IMR-90 (cell line): ENCODE measurements at regions not wholly inside any gene's neighbourhood (a gene's known extent, or its start where the extent isn't known, plus 50 kb on each side); places are given as distances from the start of the nearest gene placed in this dataset.

Experiments
- ATAC-seq: fragments of 200-7000 bp; cut with Tn5 transposase; 2 replicates; pipeline ENCODE4 v1.9.1; 2020; ENCODE audit warnings: low read depth, mild to moderate bottlenecking, moderate library complexity
- BruUV-seq: library from RNA; stranded (reverse); fragments of 400-500 nt; replicated peaks from 2 replicates; lab custom pipeline; 2021; lab: Mats Ljungman, UMichigan
- CTCF ChIA-PET: fragments of 300-600 bp; formaldehyde crosslinking; extraction: SDS; loops from one replicate; lab custom pipeline; 2021; ENCODE audit warnings: antibody characterized with exemption; lab: Yijun Ruan, JAX
- POLR2A ChIA-PET: fragments of 300-600 bp; sonication (Branson Sonifier 250); formaldehyde crosslinking; loops from one replicate; lab custom pipeline; 2022; ENCODE audit warnings: antibody characterized with exemption; ENCODE audit not compliant: unreplicated experiment; lab: Charles Lee
- DNase-seq: peaks from one replicate; pipeline ENCODE4 v3.0.0; 2013
- H2AFZ ChIP-seq: replicated peaks from 2 replicates; pipeline ENCODE3; 2013; ENCODE audit warnings: low read length, mild to moderate bottlenecking; ENCODE audit not compliant: poor library complexity
- H2AK5ac ChIP-seq: 2 replicates; pipeline ENCODE4 v1.6.1; 2013; ENCODE audit warnings: low read depth, low read length, inconsistent platforms
- H2AK9ac ChIP-seq: replicated peaks from 2 replicates; pipeline ENCODE3; 2013; ENCODE audit warnings: mild to moderate bottlenecking, low read depth, low read length, moderate library complexity; ENCODE audit not compliant: poor library complexity
- H2BK120ac ChIP-seq: 2 replicates; pipeline ENCODE4 v1.6.1; 2013; ENCODE audit warnings: low read depth, low read length, inconsistent platforms
- H2BK15ac ChIP-seq: 3 replicates; pipeline ENCODE4 v1.6.1; 2013; ENCODE audit warnings: low read depth, low read length, inconsistent platforms
- H2BK20ac ChIP-seq: 2 replicates; pipeline ENCODE4 v1.6.1; 2013; ENCODE audit warnings: low read depth, mild to moderate bottlenecking, inconsistent platforms, low read length, moderate library complexity
- H2BK5ac ChIP-seq: 2 replicates; pipeline ENCODE4 v1.6.1; 2013; ENCODE audit warnings: mild to moderate bottlenecking, low read depth, low read length, inconsistent platforms; ENCODE audit not compliant: poor library complexity, severe bottlenecking
- H3K14ac ChIP-seq: replicated peaks from 2 replicates; pipeline ENCODE4 v1.6.1; 2013; ENCODE audit warnings: low read depth, low read length, inconsistent platforms
- H3K18ac ChIP-seq: 2 replicates; pipeline ENCODE4 v1.6.1; 2013; ENCODE audit warnings: low read depth, low read length, control low read depth
- H3K23ac ChIP-seq: 2 replicates; pipeline ENCODE4 v1.6.1; 2013; ENCODE audit warnings: low read depth, low read length, inconsistent platforms
- H3K27ac ChIP-seq: 2 replicates; pipeline ENCODE4 v1.5.1; 2013; ENCODE audit warnings: mild to moderate bottlenecking, control low read depth, low read length; ENCODE audit not compliant: insufficient read depth
- H3K27me3 ChIP-seq: 2 replicates; pipeline ENCODE4 v1.6.1; 2013; ENCODE audit warnings: low read length; ENCODE audit not compliant: control insufficient read depth, insufficient read depth
- H3K36me3 ChIP-seq: 2 replicates; pipeline ENCODE4 v1.6.1; 2013; ENCODE audit warnings: low read length, mixed read lengths; ENCODE audit not compliant: control insufficient read depth, insufficient read depth
- H3K4ac ChIP-seq: 2 replicates; pipeline ENCODE4 v1.6.1; 2013; ENCODE audit warnings: low read depth, low read length, inconsistent platforms
- H3K4me1 ChIP-seq: 2 replicates; pipeline ENCODE4 v1.6.1; 2013; ENCODE audit warnings: low read length, mixed read lengths; ENCODE audit not compliant: control insufficient read depth, insufficient read depth
- H3K4me2 ChIP-seq: 2 replicates; pipeline ENCODE4 v1.6.1; 2013; ENCODE audit warnings: low read depth, mild to moderate bottlenecking, control low read depth, low read length, moderate library complexity
- H3K4me3 ChIP-seq: 2 replicates; pipeline ENCODE4 v1.5.1; 2013; ENCODE audit warnings: low read depth, mild to moderate bottlenecking, control low read depth, low read length, moderate library complexity; ENCODE audit not compliant: insufficient read depth
- H3K56ac ChIP-seq: 2 replicates; pipeline ENCODE4 v1.6.1; 2013; ENCODE audit warnings: low read length, inconsistent platforms; ENCODE audit not compliant: insufficient read depth; ENCODE audit errors: extremely low read depth
- H3K79me1 ChIP-seq, 2 experiments: 2 replicates each; pipeline ENCODE4 v1.6.1; 2013; ENCODE audit warnings: low read length in 2 of 2, inconsistent platforms in 1 of 2, low read depth in 1 of 2
- H3K9ac ChIP-seq: 2 replicates; pipeline ENCODE4 v1.6.1; 2013; ENCODE audit warnings: low read depth, low read length, control low read depth
- H3K9me1 ChIP-seq: 2 replicates; pipeline ENCODE4 v1.6.1; 2013; ENCODE audit warnings: low read length, inconsistent platforms; ENCODE audit not compliant: insufficient read depth
- H3K9me3 ChIP-seq: 2 replicates; pipeline ENCODE4 v1.6.1; 2013; ENCODE audit warnings: low read length; ENCODE audit not compliant: control insufficient read depth, insufficient read depth
- H4K20me1 ChIP-seq: 2 replicates; pipeline ENCODE4 v1.6.1; 2013; ENCODE audit warnings: low read length, inconsistent platforms; ENCODE audit not compliant: insufficient read depth
- H4K5ac ChIP-seq: 2 replicates; pipeline ENCODE4 v1.6.1; 2013; ENCODE audit warnings: mild to moderate bottlenecking, low read depth, low read length, control low read depth
- H4K8ac ChIP-seq, 2 experiments: 2 replicates each; pipeline ENCODE4 v1.6.1; 2013; ENCODE audit warnings: low read depth in 2 of 2, low read length in 2 of 2, control low read depth in 1 of 2, inconsistent platforms in 1 of 2
- H4K91ac ChIP-seq: 2 replicates; pipeline ENCODE4 v1.6.1; 2013; ENCODE audit warnings: low read depth, low read length, inconsistent platforms; ENCODE audit not compliant: insufficient read depth
- BHLHE40 ChIP-seq: fragments of 150-350 bp; IDR thresholded peaks from 2 replicates; pipeline ENCODE4 v1.6.1; 2016; ENCODE audit warnings: mild to moderate bottlenecking, low read depth, low read length
- CEBPB ChIP-seq: IDR thresholded peaks from 2 replicates; pipeline ENCODE4 v1.6.1; 2012; ENCODE audit warnings: low read depth, low read length, improper control_type of control experiment
- CHD1 ChIP-seq: IDR thresholded peaks from 2 replicates; pipeline ENCODE4 v1.6.1; 2012; ENCODE audit warnings: low read depth, low read length, improper control_type of control experiment
- FOS ChIP-seq: fragments of 150-350 bp; IDR thresholded peaks from 2 replicates; pipeline ENCODE4 v1.6.1; 2016; ENCODE audit warnings: low read depth, low read length
- MAFK ChIP-seq: IDR thresholded peaks from 2 replicates; pipeline ENCODE4 v1.6.1; 2012; ENCODE audit warnings: low read depth, low read length, improper control_type of control experiment
- MAZ ChIP-seq: IDR thresholded peaks from 2 replicates; pipeline ENCODE4 v1.6.1; 2012; ENCODE audit warnings: low read depth, mild to moderate bottlenecking, low read length, improper control_type of control experiment, moderate library complexity, borderline replicate concordance
- MXI1 ChIP-seq: IDR thresholded peaks from 2 replicates; pipeline ENCODE4 v1.6.1; 2012; ENCODE audit warnings: low read depth, mild to moderate bottlenecking, low read length, moderate library complexity, borderline replicate concordance
- NFE2L2 ChIP-seq: fragments of 150-350 bp; IDR thresholded peaks from 2 replicates; pipeline ENCODE4 v1.6.1; 2016; ENCODE audit warnings: low read depth, mild to moderate bottlenecking, low read length
- POLR2A ChIP-seq: IDR thresholded peaks from 2 replicates; pipeline ENCODE4 v1.6.1; 2012; ENCODE audit warnings: mild to moderate bottlenecking, low read depth, low read length
- RAD21 ChIP-seq: IDR thresholded peaks from 2 replicates; pipeline ENCODE4 v1.6.1; 2012; ENCODE audit warnings: low read length, improper control_type of control experiment
- RCOR1 ChIP-seq: IDR thresholded peaks from 2 replicates; pipeline ENCODE4 v1.6.1; 2012; ENCODE audit warnings: mild to moderate bottlenecking, low read length, improper control_type of control experiment; ENCODE audit not compliant: insufficient replicate concordance
- RFX5 ChIP-seq: IDR thresholded peaks from 2 replicates; pipeline ENCODE4 v1.8.0; 2012; ENCODE audit warnings: low read depth, mild to moderate bottlenecking, low read length, moderate library complexity
- SMC3 ChIP-seq: fragments of 150-350 bp; IDR thresholded peaks from 2 replicates; pipeline ENCODE4 v1.6.1; 2016; ENCODE audit warnings: low read depth, mild to moderate bottlenecking, antibody characterized with exemption, low read length, moderate library complexity
- WGBS, 2 experiments: methylation state at CpG; one replicate each; pipeline versions ENCODE4 v1.1.5 to v1.1.7; 2013; ENCODE audit warnings: missing lambda C conversion rate in 2 of 2; ENCODE audit not compliant: insufficient read length in 1 of 2; ENCODE audit errors: extremely low coverage in 2 of 2; 5-methylcytosine and 5-hydroxymethylcytosine counted together
- dilution Hi-C: fragments of 300-500 bp; cut with HindIII; formaldehyde crosslinking; loops from one replicate; pipeline ENCODE4 v1.14.3; 2018; ENCODE audit warnings: low sequenced_read_pairs; ENCODE audit not compliant: unreplicated experiment
- in situ Hi-C: fragments of 300-500 bp; cut with MboI; formaldehyde crosslinking; loops from 3 replicates; pipeline ENCODE4 v1.14.3; 2019; ENCODE audit warnings: low sequenced_read_pairs, inconsistent platforms, mixed read lengths
- intact Hi-C: fragments of 100-400 bp; cut with micrococcal nuclease; formaldehyde crosslinking; loops from 2 replicates; pipeline ENCODE4 v1.10.0; 2022
- TF ChIP-seq, protein P1 (sequence below): fragments of 150-350 bp; IDR thresholded peaks from 2 replicates; pipeline ENCODE4 v1.6.1; 2017; ENCODE audit warnings: mild to moderate bottlenecking, antibody characterized with exemption, low read length, low read depth
- TF ChIP-seq, protein P2 (sequence below): conservative IDR thresholded peaks from 2 replicates; pipeline ENCODE4 v1.5.1; 2012; ENCODE audit warnings: mild to moderate bottlenecking, low read depth, low read length, improper control_type of control experiment
- TF ChIP-seq, protein P3 (sequence below): fragments of 150-350 bp; IDR thresholded peaks from 2 replicates; pipeline ENCODE4 v1.6.1; 2016; ENCODE audit warnings: low read depth, mild to moderate bottlenecking, low read length, moderate library complexity, borderline replicate concordance

DNA sequence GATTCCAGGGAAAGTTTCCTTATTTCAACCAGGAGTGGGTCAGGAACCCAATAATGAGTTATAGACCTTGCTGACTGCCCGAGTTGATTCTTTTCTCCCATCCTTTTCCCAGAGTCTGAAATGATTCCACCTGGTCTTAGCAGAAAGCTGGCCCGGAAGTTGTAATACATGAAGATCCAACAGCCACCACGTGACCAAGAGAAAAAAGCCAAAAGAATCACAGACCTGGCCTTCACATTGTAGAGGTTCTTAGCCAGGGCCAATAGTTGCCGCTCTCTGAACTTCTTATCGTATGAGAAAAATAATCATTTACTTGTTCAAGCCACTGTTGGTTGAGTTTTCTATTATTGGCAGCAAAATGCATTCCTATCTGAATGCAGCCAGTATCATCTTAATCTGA, 161.2 kb upstream of the HMGA2 start:
- peaks cover 10% of the 10 kb centered on the region for H3K9me1 ChIP-seq
- BruUV-seq: no TSS peak
- H2BK5ac ChIP-seq: peak overlapping the region; percentile 88
- WGBS, 2 experiments: no CpG with 5 or more reads among the region's 5 CpGs
- peak overlapping the region; percentile 67 for H3K14ac ChIP-seq
- H3K36me3 ChIP-seq: no peaks in the 10 kb centered on the region
- no peak overlapping the region for H2AFZ ChIP-seq
- CTCF ChIA-PET: no interaction called here
- no peaks in the 10 kb centered on the region for H4K20me1 ChIP-seq
- H3K4me2 ChIP-seq: no peak overlapping the region
- H3K4ac ChIP-seq: peak overlapping the region; percentile 84
- peak overlapping the region; percentile 84 for H2AK5ac ChIP-seq
- peaks cover 6 to 24% of the 10 kb centered on the region in 2 experiments; a peak in 2 of 4 replicates for H3K79me1 ChIP-seq
- H3K9me3 ChIP-seq: no peaks in the 10 kb centered on the region
- peak overlapping the region; percentile 79; the same call in 2 of the 3 replicates for H2BK15ac ChIP-seq
- peak overlapping the region; percentile 87; the same call in 1 of the 2 replicates for H3K23ac ChIP-seq
- peak overlapping the region; percentile 85 for H2BK20ac ChIP-seq
- no peak overlapping the region for H2AK9ac ChIP-seq
- H3K4me1 ChIP-seq: peaks cover 6% of the 10 kb centered on the region; the same call in 1 of the 2 replicates
- ATAC-seq: no peak
- H3K56ac ChIP-seq: peak overlapping the region; percentile 32; the same call in 1 of the 2 replicates
- peak overlapping the region; percentile 48; the same call in 1 of the 2 replicates for H4K91ac ChIP-seq
- dilution Hi-C loops (no loop called here), intact Hi-C loops (no loop called here), in situ Hi-C loops (no loop called here)
- no peaks in the 10 kb centered on the region for H3K27me3 ChIP-seq
- H3K9ac ChIP-seq: no peak overlapping the region
- no peak for DNase-seq
- POLR2A ChIA-PET: no interaction called here
- H4K5ac ChIP-seq: peak overlapping the region; percentile 70; the same call in 1 of the 2 replicates
- peak overlapping the region; percentile 84 for H2BK120ac ChIP-seq
- H3K27ac ChIP-seq: no peak overlapping the region
- H3K4me3 ChIP-seq: no peak overlapping the region
- peak overlapping the region; percentile 29 to 79; a peak in 3 of 4 replicates for H4K8ac ChIP-seq
- TF ChIP-seq, protein P1, sequence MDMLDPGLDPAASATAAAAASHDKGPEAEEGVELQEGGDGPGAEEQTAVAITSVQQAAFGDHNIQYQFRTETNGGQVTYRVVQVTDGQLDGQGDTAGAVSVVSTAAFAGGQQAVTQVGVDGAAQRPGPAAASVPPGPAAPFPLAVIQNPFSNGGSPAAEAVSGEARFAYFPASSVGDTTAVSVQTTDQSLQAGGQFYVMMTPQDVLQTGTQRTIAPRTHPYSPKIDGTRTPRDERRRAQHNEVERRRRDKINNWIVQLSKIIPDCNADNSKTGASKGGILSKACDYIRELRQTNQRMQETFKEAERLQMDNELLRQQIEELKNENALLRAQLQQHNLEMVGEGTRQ: no peak
- no peak for TF ChIP-seq MXI1
- TF ChIP-seq, protein P2, sequence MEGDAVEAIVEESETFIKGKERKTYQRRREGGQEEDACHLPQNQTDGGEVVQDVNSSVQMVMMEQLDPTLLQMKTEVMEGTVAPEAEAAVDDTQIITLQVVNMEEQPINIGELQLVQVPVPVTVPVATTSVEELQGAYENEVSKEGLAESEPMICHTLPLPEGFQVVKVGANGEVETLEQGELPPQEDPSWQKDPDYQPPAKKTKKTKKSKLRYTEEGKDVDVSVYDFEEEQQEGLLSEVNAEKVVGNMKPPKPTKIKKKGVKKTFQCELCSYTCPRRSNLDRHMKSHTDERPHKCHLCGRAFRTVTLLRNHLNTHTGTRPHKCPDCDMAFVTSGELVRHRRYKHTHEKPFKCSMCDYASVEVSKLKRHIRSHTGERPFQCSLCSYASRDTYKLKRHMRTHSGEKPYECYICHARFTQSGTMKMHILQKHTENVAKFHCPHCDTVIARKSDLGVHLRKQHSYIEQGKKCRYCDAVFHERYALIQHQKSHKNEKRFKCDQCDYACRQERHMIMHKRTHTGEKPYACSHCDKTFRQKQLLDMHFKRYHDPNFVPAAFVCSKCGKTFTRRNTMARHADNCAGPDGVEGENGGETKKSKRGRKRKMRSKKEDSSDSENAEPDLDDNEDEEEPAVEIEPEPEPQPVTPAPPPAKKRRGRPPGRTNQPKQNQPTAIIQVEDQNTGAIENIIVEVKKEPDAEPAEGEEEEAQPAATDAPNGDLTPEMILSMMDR: no peak
- no peak for TF ChIP-seq RFX5
- no peak for TF ChIP-seq POLR2A
- TF ChIP-seq SMC3: no peak
- TF ChIP-seq RAD21: no peak
- no peak for TF ChIP-seq MAFK
- TF ChIP-seq, protein P3, sequence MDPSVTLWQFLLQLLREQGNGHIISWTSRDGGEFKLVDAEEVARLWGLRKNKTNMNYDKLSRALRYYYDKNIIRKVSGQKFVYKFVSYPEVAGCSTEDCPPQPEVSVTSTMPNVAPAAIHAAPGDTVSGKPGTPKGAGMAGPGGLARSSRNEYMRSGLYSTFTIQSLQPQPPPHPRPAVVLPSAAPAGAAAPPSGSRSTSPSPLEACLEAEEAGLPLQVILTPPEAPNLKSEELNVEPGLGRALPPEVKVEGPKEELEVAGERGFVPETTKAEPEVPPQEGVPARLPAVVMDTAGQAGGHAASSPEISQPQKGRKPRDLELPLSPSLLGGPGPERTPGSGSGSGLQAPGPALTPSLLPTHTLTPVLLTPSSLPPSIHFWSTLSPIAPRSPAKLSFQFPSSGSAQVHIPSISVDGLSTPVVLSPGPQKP: no peak
- no peak for TF ChIP-seq CHD1
- TF ChIP-seq CEBPB: no peak
- no peak for TF ChIP-seq MAZ
- no peak for TF ChIP-seq RCOR1
- no peak for TF ChIP-seq BHLHE40
- no peak for TF ChIP-seq NFE2L2
- TF ChIP-seq FOS: no peak
- peak overlapping the region; percentile 82; the same call in 1 of the 2 replicates for H3K18ac ChIP-seq
